Left ventricle myocardium superior (tissue), 1 donor: ENCODE measurements at regions not wholly inside any gene's neighbourhood (a gene's known extent, or its start where the extent isn't known, plus 50 kb on each side); places are given as distances from the start of the nearest gene placed in this dataset.

Experiments
- ATAC-seq: fragments of 200-7000 bp; cut with Tn5 transposase; one replicate; pipeline ENCODE4 v1.9.1; 2020; ENCODE audit warnings: mild to moderate bottlenecking, moderate library complexity
- DNase-seq: peaks from one replicate; pipeline ENCODE4 v3.0.0-alpha.2; 2020
- intact Hi-C: fragments of 100-400 bp; cut with micrococcal nuclease; formaldehyde crosslinking; loops from one replicate; pipeline ENCODE4 v1.11.0; 2022
- donor health status: DM: no; HTN: yes; CAD: no; lungs with severe emphysema.

DNA sequence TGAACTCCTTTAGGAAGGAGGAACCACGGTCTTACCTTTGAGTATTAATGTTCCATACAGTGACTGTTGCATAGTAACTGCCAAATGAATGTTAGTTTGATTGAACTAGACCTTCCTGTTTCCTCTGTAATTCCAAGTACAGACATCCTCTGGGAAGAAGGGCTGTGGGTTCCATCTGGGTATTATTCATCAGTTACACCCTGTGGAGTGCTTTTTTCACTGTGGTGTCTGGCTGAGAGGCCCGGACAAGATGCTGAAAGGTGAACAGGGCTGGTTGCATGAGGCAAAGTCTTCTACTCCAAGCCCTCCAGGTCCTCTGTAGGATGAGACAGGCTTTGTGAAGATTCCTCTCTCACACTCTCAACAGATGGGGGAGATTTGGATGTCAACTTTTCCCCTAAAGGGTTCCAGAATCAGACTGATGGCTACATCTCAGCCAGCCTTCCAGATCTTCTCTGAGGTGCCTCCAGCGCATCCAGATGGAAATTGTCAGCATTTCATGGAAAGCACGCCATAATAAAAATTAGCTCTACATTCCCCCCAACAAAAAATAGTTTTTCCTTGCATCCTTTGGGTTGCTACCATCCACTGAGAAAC is 230.9 kb downstream of the GAS1 start:
- intact Hi-C loops = no loop called here
- ATAC-seq (no peak), DNase-seq (no peak)

DNA sequence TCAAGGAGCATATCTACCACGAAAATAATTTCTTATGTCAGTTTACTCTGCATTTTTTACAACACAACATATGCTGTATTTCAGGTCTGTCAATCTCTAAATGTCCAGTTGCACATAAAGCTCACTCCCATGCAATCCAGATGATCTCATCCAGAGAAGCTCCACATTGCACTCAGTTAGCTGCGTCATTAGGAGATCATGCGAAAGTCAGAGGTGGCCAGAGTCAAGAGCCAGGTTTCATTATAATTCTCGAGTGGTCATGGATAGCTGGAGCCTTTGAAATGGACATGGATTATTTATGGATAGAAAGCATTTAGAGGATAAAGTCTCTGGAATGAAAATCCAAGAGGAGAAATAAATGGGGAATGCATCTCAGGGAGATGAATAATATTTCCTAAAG is 232.3 kb downstream of the GAS1 start:
- peak; percentile 41 for ATAC-seq
- intact Hi-C loops = no loop called here
- DNase-seq = no peak

DNA sequence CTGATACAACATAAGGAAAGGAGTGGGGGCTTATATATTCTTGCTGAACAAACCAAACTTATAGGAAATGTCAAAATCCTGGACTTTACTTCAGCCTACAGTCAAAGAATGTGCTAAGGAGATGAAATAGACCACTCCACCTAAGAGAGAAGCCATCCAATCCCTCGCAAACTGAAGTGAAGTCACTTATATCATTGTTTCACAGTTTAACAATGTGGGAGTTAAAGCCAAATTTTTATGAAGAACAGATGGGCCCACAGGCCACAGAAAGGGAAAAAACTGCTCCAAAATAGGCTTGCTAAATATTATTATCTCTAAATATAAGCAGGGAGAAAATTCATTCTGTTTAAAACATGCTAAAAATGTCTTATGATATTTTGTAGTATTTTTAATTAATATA is 233.3 kb downstream of the GAS1 start:
- DNase-seq = no peak
- peak; percentile 44 for ATAC-seq

DNA sequence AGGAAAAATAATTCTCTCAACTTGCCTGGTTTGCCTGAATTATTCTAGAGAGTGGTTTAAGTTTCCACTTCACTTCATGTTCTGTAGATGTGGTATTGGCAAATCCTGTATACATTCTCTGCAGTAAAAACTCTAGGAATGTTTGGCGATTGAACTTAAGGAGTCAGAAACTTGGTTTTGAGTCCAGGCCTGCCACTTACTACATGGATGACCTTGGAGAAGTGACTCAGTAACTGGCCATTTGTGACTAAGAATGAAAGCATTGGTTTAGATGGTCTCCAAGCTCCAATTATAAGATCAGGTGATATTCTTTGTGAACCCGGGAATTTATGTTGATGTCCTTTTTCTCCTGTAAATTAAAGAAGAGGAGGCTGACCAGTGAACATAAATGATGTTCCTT is 233.8 kb downstream of the GAS1 start:
- DNase-seq (no peak), ATAC-seq (no peak)
- intact Hi-C loops = no loop called here

More for the DNA sequence above, 233.3 kb downstream of the GAS1 start:
- intact Hi-C loops = no loop called here

DNA sequence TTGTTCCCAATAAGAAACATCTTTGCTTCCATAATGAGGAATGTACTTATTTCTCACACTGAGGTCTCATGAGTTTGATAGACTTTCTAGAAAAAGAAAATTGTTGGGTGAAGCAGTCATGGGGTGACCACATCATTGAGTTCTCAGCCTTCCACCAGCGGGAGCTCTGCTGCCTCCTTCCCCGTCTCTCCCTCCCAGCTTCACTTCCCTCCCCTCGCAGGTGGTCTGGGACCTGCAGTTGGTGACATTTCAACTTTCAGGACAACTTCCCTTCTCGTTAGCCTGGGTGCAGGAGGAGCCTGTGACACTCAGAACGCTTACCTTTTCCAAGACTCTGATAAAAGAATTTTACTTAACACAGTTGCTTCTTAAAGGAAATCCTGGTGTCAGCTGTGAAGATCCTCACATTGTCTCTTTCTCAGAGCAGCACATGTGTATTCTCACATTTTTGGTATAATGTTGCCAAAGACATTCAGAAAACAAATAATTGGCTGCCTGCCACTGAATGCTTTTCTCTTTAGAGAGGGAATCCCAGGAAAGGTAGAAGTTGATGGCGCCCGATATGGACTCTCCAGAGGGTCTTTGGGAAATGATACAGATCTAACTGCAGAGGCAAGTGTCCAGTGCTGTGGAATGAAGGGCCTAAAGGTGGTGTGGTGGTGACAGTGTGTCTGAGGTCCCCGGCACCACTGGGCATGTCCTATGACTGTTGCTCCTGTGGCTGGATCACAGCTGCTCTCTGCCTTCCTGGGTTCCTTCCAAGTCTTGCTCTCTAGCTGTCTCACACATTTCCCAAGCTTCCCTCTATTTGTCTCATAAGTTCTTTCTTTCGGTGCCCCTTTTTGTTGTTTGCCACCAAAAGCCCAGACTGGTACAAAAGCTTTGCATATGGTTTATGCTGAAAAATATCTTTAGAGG is 238.1 kb downstream of the GAS1 start:
- DNase-seq = no peak
- intact Hi-C loops = no loop called here
- ATAC-seq = peak; percentile 17

DNA sequence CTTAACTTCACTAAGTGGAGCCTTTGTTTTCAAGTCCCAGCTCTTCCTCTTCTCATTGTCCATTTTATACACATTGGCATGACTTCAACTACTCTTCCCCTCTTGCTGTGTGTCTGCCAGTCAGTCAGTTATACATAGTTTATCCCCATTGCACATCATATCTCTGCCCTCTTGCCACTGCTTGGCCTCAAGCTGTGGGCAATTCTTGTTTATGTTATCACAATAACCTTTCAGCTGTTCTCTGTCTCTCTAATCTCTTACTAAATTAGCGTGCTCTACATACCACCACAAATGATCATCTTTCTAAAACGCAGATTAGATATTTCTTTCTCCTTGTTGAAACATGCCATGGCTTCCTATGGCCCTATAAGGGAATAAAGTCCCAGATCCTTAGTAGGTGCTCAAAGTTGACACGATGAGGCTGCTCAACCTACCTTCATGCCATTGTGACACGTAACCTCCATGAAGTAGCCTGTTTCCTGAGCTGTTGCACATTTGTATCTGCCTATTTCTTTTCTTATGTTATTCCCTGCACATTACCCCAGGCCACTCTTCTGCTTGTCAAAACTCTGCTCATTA is 239.3 kb downstream of the GAS1 start:
- DNase-seq (no peak), ATAC-seq (no peak)
- intact Hi-C loops = no loop called here

DNA sequence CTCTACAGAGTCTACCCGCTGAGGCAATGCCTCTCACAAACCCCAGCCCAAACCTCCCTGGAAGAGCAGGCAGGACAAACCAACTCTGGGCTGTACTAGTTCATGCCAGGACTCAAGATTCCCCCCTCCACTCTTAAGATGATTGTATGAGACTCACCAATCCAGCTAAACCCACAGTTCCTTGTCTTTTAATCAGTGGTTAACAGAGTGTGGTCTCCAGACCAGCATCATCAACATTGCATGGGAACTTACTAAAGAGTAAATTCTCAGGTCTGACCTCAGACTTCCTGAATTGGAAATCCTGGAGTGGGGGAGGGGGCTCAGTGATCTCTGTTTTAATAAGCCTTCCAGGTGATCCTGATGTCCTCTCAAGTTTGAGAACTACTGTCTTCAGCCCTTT is 240.9 kb downstream of the GAS1 start:
- intact Hi-C loops = no loop called here
- no peak for ATAC-seq
- no peak for DNase-seq

DNA sequence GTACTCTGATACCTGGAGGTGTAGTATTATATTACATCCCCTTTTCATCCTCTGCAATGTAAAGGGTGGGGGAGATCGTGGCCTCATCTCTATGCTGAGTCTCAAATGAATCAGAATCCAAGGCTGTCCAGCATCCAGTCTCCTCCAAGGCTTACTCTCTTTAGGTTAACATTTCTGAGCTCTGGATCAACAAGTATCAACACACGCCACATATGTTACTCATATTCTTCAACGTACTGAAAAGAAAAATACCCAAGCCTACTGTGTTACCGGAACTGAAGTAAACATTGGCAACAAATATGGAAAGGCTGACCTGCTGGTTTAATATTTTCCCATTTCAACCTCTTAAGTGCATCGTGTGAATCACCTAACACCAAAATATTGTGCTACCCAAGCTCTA is 241.8 kb downstream of the GAS1 start:
- ATAC-seq (no peak), DNase-seq (no peak)
- intact Hi-C loops = no loop called here

DNA sequence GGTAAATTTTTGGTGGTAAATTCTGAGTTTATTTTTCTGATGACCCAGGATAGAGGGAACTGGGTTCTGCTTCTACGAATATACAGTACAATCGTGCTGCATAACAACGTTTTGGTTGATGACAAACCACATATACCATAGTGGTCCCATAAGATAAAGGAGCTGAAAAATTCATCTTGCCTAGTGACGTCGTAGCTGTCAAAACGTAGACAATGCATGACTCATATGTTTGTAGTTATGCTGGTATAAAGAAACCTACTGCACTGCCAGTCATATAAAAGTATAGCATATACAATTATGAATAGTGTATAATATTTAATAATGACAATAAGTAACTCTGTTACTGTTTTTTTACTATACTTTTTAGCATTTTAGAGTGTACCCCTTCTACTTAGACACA is 244.0 kb downstream of the GAS1 start:
- no peak for ATAC-seq
- DNase-seq = no peak
- intact Hi-C loops = no loop called here

DNA sequence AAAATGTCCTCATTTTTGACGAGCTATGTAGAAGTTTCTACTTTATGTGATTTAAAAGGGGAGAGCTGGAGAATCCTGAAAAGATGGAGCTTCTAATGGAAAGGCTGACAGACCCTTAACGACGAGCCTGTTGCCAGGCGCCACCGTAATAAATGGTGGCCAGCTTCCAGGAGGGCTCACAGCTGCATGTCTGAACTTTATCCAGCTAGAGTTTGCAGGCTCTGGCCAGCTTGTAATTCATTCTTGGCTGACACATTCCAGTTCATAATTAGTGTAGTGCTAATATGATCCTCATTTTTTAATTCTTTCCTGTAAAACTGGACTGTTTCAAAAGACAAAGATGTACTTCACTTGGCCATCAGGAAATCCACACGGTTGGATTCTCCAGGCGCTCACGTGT is 246.7 kb downstream of the GAS1 start:
- ATAC-seq (peak; percentile 94), DNase-seq (peak; percentile 78)
- intact Hi-C loops = no loop called here

DNA sequence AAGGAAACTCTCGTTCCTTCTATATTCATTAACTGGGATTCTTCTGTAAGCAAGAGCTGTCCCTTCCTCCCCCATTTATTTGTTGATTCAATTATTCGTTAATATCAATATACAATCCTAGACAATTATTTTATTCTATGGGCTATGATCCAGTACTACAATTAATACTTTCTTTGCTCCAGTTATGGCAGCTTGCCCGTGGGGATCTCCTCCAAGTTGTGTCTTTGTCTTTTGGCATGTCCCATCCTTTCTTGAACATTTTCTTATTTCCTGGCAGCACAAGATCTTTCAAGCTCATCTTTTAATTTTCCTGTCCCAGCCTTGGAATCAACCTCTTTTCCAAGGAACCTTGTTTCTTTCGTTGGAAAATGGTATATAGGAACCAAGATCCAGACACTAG is 249.3 kb downstream of the GAS1 start:
- DNase-seq (peak; percentile 37), ATAC-seq (no peak)
- intact Hi-C loops = no loop called here

DNA sequence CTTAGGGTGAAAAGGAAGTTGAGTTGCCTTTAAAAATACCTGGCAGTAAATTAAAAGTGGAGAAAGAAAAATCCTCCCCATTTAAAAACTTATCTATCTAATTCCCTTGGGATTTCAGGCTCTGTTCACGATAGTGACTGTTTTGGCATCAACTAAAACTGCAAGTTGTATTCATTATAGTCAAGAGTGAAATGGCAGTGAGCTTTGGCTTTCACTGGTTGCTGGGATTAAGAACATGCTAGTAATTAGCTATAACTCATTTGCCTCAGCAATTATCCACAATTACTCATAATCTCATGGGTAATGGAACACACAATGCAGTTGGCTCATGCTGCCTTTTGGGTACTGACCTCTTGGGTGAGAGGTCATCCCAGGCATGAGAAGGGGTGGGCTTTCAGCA is 250.1 kb downstream of the GAS1 start:
- DNase-seq (no peak), ATAC-seq (no peak)
- intact Hi-C loops = no loop called here

DNA sequence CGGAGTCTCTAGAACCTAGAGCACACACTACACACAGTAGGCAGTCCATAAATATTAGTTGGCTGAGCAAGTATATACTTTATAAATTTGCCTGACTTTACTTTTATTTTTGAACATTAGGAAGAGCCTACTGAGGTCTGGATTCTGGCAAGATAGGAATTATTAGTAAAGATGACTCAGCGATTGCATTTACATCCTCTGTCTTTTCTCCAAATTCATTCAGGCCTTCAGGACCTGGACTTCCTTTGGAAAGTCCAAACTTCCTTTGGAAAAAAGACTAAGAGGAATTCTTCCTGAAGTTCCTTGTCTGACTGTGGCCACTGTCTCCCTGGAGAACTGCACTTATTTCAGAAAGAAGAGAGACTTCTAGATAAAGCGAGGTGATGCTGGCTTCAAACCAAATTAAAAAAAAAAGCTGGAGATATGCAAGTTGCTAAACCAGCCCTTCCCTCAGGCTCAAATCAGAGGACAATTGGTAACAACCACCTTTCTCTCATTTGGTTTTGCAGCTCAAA is 251.3 kb downstream of the GAS1 start:
- no peak for ATAC-seq
- intact Hi-C loops = no loop called here
- DNase-seq = no peak

DNA sequence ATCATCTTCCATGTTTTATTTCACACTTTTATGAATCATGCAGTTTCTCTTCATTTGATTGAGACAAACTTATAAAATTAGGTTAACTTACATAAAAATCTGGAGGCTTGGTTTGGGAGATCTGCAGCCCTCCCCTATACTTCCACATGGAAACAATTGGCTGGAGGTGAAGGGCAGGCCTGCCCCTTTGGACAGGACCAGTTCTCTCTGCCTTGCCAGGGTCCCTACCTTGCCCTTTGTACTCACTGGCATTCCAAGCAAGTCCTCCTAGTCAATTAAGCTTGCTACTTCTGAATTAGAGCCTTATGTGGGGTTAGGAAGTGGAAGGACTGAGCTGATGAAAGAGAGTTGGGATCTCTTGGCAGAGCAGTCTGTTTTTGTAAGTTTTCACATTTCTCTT is 257.3 kb downstream of the GAS1 start:
- no peak for DNase-seq
- ATAC-seq = no peak
- intact Hi-C loops = no loop called here

DNA sequence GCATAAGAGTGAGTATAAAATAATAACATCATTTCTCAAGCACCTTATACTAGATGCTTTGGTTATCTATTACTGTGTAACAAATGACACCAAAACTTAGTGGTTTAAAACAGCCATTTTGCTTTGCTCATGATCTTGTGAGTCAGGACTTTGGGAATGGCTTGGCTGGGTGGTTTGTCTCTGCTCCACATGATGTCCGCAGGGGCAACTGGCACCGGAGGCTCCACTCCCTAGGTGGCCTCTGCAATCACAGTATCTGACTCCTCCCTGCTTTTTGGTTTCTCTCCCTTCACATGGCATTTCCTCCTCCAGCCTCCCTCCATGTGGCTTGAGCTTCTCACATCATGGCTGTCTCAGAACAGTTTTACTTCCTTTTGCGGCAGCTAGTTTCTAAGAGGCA is 259.5 kb downstream of the GAS1 start:
- intact Hi-C loops = no loop called here
- no peak for ATAC-seq

DNA sequence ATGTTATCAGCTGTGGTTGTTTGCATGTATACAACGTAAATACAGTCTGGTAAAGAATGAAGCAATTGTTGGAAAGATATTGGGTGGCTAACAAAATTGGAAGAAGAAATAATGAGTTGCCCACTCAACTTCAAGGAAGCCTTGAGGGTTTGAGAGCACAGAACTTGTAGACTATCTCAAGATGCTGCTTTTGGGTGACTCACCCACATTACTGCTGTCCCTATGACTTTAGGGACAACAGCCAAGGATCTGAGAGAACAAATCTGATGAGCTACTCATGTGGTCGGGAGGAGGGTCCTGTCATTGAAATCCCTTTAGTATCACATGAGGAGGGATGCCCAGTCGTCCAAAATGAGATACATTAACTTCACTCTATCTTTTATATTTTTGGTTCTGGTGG is 261.8 kb downstream of the GAS1 start:
- ATAC-seq (no peak), DNase-seq (no peak)
- intact Hi-C loops = no loop called here

More for the DNA sequence above, 259.5 kb downstream of the GAS1 start:
- DNase-seq = no peak

DNA sequence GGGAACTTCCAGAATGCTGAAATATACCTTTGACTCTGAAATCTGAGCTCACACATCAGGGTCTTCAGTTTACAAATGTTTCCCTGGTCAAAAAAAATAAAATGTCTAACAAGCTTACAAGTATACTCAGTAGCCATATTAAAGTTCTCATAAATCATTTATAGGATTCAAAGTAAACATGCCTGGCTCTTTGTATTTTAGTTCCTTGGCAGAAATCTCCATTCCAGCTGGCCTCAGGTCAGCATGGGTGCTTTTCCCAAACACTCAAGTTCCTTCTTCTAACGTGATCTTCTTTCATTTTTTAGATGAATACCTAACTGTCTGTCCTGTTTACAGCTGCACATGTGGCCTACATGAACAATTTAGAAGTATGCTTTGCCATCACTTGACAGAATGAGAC is 263.2 kb downstream of the GAS1 start:
- DNase-seq = no peak
- intact Hi-C loops = no loop called here

DNA sequence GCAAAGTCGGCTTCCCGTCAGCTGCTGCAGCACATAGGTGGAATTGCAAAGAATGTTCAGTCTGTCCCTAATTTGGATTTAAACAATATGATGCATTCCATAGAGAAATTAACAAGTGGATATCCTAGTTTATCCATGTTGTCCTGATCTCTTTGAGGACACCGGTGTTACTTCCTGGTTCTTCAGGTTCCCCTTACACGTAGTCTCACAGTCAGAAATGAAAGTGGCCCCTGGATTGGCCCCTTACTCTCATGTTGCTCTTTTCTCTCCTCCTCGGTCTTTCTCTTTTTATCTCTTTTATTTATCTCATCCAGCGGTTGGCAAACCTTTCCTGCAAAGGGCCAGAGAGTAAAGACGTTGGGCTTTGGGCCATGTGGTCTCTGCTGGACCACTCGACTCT is 265.1 kb downstream of the GAS1 start:
- intact Hi-C loops = no loop called here
- no peak for ATAC-seq
- no peak for DNase-seq

More for the DNA sequence above, 263.2 kb downstream of the GAS1 start:
- no peak for ATAC-seq

DNA sequence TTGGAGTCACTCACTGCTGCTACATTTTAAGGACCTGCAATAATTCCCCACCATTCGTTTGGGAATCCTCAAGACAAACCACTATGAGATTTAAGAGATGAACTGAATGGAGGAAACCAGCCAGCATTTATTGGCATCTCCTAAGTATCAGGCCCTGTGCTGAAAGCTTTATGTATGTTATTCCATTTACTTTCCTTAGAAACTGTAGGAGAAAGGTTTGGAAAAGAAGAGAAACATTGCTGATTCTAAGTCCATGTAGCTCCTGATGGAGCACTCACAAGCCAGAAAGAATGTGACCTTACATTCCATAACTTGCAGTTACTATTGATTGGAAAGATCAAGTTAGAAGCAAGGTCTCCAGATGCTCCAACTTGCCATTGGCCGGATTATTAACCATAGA is 267.4 kb downstream of the GAS1 start:
- DNase-seq (no peak), ATAC-seq (no peak)
- intact Hi-C loops = no loop called here

DNA sequence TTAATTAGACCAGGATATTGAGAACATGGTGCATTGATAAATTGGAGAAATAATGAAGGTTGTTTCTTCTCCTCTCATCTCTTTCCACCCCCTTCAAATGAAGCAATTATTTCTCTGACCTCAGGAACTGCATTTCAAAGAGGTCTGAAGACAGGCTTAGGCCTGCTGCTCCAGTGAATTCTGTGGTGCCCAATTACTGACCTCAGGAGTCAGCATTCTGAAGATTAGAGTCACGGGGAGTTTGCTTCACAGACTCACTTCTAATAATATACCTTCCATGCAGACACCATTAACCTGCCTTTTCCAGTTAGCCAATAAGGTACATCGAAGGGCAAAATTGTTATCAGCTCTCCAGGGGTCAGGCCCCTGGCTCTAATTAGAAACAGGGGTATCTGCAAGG is 270.9 kb downstream of the GAS1 start:
- DNase-seq (no peak), ATAC-seq (peak; percentile 28)
- intact Hi-C loops = no loop called here
